Kidney tubule cell (primary cell): ENCODE measurements at regions not wholly inside any gene's neighbourhood (a gene's known extent, or its start where the extent isn't known, plus 50 kb on each side); places are given as distances from the start of the nearest gene placed in this dataset.

Experiments
- DNase-seq: peaks from one replicate; pipeline ENCODE4 v3.0.0-alpha.2; 2018; ENCODE audit warnings: low spot score

DNA sequence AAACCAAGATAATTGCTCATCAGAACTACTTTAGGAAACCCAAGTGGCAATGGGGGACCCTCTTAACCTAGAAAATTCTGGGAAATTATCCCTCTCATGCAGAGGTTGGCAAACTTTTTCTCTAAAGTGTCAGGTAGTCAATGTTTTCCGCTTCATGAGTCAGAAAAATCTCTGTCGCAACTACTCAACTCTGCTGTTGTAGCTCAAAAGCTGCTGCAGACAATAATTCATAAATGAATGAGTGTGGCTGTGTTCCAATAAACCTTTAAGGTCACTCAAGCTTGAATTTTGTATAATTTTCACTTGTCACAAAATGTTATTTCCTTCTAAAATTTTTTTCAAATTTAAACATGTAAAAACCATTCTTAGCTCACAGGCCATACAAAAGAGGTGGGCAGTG, 193.4 kb upstream of the MID1 start:
- DNase-seq, result no peak

GRCh38 chrX:10818651-10819050, 198.3 kb upstream of the MID1 start:
- DNase-seq, result no peak

- DNase-seq, result no peak
These were observed 199.6 kb upstream of the MID1 start for GRCh38 chrX:10819973-10820372.

- DNase-seq, result no peak
These were observed 200.9 kb upstream of the MID1 start for GRCh38 chrX:10821293-10821692.

DNA sequence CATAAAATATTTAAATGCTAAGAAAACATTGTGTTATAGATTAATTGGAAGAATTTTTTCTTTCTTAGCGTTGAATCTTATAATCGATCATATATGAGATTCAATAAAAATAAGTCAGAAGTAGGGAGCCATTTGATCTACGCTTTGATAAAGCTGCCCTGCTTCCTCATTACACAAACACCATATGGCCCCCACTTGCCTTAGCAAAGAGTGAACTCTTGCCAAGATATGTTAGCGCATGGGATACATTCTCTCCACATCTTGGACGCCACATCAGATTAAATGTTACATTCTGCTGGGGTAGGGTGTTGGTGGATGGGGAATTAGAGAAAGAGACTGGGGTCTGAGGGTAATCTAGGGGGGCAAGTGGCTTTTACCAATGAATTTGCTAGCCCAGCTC, 207.7 kb upstream of the MID1 start:
- no peak for DNase-seq

DNA sequence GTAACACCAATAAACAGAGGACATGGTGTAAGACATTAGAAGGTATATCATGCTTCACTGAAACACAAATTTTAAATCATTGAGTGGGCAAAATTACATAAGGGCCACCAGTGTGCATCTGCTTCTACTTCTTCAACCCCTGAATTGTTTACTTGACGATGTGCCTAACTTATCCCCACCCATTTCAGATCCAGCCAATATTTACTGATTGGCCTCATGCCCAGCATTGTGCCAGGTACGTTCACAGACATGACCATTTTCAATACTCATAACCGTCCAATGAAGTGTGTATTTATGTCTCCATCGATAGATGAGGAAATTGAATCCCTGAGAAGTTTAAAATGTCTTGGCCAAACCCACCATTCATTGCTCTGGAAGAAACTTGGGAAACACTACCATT, 208.3 kb upstream of the MID1 start:
- DNase-seq, result no peak

GRCh38 chrX:10831716-10832502, 211.5 kb upstream of the MID1 start:
- DNase-seq, result no peak

- peak; percentile 39 for DNase-seq
These were observed 213.1 kb upstream of the MID1 start for GRCh38 chrX:10833299-10834169.

GRCh38 chrX:10841579-10841978, 221.2 kb upstream of the MID1 start:
- no peak for DNase-seq

GRCh38 chrX:10842646-10843045, 222.3 kb upstream of the MID1 start:
- no peak for DNase-seq

GRCh38 chrX:10847333-10847732, 226.9 kb upstream of the MID1 start:
- no peak for DNase-seq

- no peak for DNase-seq
These were observed 231.4 kb upstream of the MID1 start for GRCh38 chrX:10851809-10852208.

- no peak for DNase-seq
These were observed 234.2 kb upstream of the MID1 start for GRCh38 chrX:10854594-10854993.

DNA sequence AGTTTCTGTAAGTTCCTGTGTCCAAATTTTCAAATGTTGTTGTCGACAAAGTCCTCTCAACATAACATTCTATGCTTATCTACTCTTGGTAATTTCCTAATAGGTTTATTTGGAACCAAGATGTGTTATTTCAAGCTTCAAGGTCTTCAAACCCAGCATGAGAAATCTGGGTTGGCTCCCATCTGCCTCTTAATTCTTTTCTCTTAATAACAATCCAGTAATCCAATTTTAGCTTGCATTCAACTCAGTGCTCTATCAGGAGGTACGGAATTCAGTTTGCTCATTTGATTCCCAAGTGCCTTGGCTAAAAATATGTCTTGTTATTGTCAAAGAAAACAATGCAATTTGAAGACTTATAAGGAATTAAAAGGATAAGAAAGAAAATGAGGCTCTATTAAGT, 235.5 kb upstream of the MID1 start:
- no peak for DNase-seq

DNA sequence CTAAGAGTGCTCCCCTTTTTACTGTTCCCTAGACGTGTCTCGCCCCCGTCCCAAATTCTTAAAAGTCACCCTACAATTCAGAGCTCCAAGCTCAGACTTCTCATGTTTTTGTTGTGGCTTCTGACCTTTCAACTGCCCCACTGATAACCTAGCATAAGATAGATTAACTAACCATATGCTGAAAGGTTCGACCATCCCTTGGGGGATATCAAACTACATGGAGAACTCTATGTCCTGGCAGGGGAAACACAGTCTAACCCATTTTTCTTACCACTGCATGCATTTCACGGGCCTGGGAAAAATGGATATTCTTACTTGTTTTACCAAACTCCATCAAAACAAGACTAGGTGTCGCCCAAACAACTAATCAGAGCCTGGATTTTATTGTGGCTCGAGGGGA, 236.4 kb upstream of the MID1 start:
- DNase-seq, result no peak

GRCh38 chrX:10859353-10859752, 239.0 kb upstream of the MID1 start:
- peak; percentile 8 for DNase-seq

DNA sequence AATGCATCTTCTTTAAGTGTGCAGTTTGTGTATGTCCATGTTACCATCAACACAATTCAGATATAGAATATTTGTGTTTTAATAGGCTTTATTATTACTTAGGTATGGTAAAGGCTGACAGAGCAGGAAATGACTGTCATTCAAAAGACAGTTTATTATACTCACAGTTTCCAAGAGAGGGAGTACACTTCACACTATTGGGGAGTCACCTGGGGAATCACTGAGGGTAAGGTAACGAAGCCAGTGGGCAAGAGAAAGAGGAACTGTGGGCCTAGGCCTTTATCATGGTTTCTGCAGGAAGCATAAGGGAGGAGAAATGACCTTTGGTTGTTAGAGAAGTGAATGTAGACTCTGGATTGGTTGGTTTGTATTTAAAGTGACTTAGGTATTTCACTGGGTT, 235.1 kb upstream of the HCCS start:
- no peak for DNase-seq

DNA sequence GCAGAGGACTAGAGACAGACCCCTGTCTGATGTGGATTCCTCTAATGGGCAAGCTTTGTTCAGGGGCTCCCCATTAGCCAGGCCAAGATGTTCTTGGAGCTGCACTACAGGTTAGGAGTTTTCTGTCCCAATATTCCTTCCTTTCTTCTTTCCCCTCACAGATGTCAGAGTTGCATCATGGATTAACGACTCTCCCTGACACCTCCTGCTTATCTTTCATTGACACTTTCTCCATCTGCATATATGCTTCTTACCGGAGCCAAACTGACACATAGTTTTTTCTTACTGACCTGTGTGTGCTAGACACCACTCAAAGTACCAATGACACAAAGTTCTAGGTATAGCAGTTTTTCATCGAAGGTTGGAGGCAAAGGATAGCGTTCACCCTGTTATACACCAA, 228.6 kb upstream of the HCCS start:
- no peak for DNase-seq

DNA sequence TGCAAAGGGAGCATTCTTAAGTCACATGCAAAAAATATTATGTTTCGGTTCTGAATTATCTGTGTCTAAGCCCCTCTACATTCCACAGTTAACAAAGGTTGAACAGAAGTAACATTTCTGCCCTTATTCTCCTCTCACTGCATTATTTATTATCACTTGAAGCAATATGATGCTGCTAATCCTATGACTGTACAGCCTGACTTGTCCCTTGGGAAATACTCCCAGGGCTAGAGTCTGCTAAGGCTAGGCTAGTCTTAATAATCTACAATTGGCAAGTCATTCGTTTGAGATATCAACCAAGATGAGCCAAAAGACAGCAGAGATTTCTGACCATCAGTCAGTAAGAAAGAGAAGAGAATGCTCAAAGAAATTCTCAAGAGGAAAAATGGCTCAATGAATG, 226.9 kb upstream of the HCCS start:
- no peak for DNase-seq

- peak; percentile 23 for DNase-seq
These were observed 218.4 kb upstream of the HCCS start for GRCh38 chrX:10892621-10893225.

- DNase-seq, result peak; percentile 12
These were observed 217.8 kb upstream of the HCCS start for GRCh38 chrX:10893366-10893765.

GRCh38 chrX:10893976-10894375, 217.2 kb upstream of the HCCS start:
- no peak for DNase-seq

GRCh38 chrX:10897768-10898167, 213.4 kb upstream of the HCCS start:
- no peak for DNase-seq
